HG02970 (cell line): ENCODE measurements at regions not wholly inside any gene's neighbourhood (a gene's known extent, or its start where the extent isn't known, plus 50 kb on each side); places are given as distances from the start of the nearest gene placed in this dataset.

Experiments used
- ATAC-seq: cut with Tn5 transposase; IDR thresholded peaks from one replicate; pipeline ENCODE4 v1.9.1; 2021; ENCODE audit warnings: mild to moderate bottlenecking, moderate library complexity, moderate number of reproducible peaks; ENCODE audit not compliant: unreplicated experiment, low FRiP score

DNA sequence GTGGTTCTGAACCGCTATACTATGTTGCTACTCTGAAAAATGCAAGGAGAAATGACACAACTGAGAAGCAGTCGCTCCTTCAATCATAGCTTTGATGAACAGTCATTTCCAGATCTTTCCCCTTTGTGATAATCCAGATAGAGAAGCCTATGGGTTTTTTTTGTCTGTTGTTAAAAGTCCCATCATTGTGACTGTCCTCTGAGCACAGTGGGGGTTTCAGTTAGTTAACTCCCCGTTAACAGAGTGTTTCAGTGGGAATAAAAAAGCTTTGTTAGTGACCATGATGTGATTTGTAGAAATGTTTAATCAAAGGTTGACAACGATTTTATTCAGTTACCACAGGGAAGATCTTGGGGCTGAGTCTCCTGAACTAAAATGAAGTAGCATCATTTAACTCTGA is 176.2 kb upstream of the MAOA start:
- ATAC-seq: no peak

DNA sequence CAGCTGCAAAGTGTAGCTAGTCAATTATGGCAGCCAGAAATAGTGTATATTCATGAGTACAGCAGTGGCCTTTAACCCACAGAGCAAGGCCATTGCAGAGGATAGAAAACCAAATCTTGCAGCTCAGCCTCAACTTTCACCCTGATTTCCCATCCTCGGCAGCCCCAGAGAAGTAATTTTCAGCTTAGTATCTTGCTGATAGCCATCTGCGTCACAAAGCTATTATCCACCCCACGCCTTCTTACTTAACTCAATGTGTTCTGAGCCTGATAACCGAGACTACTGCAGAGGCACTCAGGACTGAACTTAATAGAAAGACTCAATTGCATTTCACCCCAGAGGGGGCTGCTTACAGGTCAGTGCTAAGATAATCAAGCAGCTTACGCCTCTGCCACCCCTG is 174.5 kb upstream of the MAOA start:
- ATAC-seq: no peak

DNA sequence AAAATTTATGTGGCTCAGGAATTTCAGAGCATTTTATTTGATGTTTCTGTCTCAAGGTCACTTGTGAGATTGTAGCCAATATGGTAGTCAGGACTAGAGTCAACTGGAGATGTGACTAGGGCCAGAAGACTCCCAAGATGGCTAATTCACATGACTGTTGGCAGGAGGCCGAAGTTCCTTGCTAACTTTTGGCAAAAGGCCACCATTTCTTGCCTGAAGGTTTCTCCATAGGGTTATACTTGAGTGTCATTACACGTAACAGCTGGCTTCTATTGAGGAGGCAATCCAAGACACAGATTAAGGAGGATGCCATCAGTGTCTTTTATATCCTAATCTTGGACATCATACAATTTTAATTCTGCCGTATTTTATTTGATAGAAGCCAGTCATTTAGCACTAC is 162.3 kb upstream of the MAOA start:
- no peak for ATAC-seq

DNA sequence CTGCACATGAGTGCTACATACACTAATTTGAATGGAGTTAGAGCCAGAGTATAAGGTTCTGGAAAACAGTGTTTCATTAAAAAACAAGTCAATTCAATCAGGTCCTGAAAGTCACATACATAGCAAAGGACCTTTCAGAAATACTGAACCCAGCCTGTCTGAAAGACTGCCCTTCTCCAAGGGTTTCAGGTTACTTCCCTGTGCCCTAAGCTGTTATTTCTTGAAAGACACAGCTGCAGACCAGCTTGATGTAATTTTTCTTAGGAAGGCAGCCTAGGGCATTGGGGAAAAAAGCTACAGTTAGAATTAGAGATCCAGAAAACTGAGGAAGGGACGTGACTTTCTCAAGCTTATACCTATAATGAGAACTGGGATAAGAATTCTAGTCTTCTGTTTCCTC is 155.9 kb upstream of the MAOA start:
- no peak for ATAC-seq

DNA sequence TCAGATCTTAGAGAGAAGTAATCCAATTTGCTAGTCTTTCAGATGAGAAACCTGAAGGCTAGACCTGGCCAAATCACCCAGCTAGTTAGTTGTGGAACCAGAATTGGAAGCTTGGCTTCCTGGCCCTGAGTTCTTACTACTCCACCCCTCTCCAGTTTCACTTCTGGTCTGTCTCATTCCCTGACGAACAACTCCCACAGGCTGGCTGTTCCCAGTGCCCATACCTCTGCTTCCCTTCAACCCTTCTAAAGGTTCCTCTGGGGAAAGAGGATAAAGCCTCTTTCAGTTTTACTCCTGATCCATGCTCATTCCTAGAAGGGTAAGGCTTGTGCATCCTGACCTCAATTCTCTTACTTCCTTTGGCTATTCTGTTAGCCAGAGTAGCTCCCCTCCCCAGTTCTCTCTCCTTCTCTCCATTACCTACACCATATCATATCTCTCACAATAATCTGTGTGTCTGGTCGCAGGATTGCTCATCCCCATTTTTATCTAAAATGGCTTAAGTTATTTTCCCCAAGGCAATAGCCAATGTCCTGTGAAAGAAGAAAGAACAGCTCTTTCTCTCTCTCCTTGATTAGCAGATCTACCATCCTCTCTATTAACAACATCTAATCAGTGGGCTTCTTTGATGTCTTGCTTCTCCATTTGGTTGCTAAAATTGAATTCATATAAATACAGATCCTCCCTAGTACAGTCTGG is 155.0 kb upstream of the MAOA start:
- ATAC-seq: no peak

DNA sequence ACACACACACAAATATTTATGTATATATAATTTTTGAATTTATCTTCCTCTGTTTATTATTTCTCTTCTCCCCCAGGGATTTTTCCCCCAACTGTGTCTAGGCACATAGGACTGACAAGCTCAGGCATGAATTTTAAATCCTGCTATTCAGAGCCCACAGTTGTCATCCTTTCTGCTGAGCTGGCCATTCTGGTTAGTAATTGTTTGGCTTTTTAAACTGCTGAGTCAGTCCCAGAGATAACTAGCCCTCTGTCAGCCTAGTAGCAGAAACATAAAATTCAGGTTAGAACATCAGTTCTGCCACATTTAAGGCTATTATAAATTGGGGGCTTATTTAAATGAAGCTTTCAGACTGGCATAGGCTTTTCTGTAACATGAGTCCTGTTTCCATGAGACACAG is 151.7 kb upstream of the MAOA start:
- no peak for ATAC-seq

DNA sequence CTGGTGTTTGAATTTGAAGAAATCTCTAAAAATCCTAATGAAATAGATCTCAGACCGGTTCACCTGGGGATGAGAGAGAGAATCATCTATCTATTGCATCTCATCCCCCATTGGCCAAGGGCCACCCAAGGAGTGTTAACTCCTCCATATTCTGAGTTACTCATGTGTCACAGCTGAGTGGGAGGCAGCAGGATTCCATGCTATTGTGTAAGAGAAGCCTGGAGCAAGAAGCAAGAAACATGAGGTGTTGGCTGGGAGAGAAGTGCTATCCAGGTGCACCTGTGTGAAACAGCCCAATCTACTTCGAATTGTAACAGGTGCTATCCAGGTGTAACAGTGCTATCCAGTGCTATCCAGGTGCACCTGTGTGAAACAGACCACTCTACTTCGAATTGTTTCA is 150.3 kb upstream of the MAOA start:
- ATAC-seq: no peak

DNA sequence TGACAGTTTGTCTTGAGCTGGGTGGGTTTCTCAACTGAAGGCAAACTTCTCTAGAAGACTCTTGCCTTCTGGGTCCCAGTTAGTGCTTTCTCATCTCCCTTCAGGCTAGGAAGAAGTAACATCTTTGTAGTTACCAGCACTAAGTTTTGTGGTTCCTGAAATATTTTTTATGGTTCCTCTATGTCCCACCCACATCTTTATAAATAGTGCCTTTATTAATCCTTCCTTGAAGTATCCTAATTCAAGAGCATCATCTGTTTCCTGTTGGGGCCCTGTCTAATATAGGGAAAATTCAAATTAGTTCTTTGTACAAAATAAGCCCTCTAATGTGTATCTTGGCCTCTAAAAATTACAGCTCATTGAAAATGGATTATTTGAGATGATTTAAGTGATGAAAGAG is 147.4 kb upstream of the MAOA start:
- no peak for ATAC-seq

DNA sequence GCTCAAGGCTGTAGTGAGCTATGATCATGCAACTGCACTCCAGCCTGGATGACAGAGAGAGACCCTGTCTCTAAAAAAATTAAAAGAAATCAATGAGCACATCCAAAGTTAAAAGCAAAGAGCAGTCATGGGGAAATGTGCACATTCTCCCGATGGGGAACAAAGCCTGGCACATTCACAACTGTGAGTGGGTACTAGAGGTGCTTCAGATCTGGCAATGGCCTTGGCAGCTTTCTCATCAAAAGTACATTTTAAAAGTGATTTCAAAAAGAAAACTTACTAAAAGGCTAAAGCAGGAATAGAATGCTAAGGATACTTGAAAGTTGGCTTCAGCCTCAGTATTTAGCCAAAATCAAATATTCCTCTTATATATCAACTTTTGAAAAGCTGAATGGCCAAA is 145.9 kb upstream of the MAOA start:
- ATAC-seq: no peak

DNA sequence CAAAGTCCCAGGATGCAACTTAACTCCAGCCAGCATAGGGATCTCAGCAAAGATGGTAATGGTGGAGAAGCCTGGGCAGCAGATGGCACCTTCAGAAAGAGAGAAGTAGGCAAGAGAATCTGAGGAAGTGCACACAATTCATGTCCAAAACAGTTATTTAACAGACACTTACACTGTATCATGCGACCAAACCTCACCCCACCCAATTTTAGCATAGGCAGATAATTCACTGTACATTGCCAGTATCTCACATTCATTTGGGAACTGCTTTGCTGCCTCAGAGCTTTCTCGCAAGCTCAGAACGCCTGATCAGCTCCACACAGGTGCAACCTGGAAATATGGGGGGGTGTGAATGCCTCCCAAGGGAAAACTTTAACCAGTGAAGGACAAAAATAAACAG is 143.0 kb upstream of the MAOA start:
- no peak for ATAC-seq

DNA sequence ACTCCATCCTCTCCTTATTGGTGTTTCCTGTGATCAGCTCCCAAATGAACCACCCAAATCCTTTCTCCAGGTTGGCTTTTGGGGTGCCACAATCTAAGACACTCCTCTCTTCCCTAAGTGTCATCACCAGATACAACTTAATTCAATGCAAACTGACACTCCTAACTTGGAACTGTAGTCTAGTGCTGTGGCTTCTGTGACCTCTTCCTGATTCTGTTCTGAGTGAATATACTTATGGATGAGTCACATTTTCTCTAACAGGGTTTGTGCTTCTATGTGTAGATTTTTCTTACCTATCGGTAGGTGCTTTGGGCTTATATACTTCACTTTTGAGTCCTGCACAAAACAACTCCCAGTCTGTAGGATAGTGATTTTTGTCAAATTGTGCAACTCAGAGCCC is 141.3 kb upstream of the MAOA start:
- ATAC-seq: no peak

DNA sequence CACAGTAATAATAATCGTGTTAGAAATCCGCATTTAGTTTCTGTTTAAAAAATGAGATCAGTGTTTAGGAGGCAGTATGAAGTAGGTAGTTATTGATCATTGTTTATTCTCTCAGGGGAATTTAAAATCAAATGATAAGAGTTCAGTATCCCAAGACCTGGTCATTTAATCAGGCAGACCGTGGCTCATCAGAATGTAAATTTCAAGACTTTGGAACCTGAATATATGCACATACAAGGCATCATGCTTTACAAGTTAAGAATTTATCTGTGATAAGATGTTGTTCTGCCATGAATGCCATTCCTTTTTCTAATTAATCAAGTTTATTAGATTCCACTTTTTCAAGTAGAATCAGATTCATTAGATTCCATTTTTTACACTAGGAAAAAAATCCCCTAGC is 133.5 kb upstream of the MAOA start:
- ATAC-seq: no peak

DNA sequence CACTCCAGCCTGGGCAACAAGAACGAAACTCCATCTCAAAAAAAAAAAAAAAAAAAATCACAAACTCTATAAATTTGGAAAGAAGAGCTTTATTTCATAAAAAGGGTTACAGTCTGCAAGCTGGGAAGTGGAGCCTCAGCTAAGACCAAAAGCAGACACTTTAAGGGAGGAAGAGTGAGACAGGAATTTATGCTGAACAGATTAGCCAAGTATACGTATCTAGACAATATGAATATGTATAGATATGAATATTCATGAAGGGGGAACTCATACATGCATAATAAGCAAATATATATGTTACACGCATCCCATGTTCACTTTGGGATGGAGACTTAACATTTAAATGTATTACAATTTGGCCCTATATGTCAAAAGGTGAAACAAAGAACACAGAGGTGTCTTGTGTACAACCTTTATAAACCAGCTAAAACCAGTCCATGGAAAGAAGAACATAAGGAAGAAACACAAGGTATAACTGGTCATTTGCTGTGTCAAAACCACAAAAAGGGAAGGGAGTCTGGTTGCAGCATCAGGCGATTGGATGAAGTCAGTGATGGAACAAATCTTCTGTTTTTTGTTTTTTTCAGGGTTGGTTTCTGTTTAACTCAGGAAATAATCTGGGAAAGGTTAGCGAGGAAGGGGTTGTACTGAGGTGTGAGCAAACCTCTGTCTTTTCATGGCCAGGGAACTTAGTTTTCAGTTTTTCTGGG is 130.0 kb upstream of the MAOA start:
- ATAC-seq: no peak

DNA sequence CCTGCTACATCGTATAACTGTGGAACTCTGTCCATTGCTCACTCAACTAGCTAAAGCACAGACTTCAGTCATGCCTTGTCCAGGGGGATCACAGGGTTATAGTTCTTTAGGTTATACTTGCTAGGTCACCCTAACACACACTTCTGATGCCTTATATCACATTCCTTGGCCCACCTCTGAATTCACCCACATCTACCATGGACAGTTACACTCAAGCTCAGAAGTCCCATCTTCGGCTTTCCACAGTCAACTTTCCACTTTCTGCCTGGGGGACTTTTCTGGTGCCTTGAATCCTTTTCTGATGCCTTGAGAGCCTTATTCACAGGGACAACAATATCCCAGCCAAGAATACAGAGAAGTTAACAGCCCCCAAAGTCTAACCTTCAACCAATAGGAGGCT is 129.2 kb upstream of the MAOA start:
- ATAC-seq: no peak

DNA sequence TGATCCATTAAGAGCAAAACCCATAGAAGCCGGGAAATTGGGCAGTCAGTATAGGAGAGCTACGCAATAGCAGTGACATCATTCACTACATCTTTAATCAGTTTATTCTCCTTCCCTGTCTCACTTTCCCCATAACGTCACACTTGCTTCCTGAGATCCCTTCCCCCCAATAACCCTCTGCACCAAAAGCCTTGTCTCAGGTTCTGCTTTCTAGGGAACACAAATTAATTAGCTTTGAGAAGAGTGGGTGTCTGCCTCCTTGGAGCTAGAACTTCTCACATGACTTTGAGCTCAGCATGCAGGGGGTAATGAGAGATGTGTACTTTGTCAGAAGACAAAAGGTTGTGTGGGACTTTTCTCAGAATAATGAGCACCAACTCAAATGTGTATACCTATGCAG is 128.3 kb upstream of the MAOA start:
- ATAC-seq: no peak

DNA sequence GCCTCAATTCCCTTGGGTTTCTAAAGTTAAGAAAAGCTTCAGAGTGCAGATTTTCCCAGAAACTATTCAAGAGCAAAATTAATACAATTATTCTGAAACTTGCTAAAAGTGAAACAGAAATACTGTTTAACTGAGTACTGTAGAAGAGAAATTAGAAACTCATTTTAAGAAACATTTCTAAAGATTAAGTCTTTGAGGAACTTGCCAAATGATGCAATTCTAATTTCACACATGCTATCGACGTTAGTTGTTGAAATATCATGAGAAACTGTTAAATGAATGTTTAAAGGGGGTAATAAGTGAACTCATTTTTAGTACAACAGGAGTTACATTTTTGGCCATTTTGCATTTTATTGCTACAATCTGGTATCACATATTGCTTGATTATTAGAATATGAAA is 125.3 kb upstream of the MAOA start:
- no peak for ATAC-seq

DNA sequence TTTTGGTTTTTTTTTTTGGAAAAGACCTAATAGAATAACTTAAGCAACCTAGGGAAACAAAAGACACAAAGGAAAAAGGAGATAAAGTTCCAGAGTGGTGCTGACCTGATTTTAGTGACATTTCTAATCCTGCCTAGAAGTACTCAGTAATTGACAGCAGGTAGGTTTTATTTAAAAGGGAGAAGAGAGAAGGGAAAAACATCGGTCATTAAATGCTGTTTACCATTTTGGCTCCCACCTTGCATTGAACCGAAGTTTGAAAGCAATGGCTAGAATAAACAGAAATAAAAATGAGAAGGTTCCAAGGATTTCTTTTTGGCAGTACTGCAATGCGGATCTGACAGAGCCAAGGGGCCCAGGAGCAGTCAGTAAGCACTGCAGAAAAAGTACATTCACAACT is 115.8 kb upstream of the MAOA start:
- ATAC-seq: no peak

DNA sequence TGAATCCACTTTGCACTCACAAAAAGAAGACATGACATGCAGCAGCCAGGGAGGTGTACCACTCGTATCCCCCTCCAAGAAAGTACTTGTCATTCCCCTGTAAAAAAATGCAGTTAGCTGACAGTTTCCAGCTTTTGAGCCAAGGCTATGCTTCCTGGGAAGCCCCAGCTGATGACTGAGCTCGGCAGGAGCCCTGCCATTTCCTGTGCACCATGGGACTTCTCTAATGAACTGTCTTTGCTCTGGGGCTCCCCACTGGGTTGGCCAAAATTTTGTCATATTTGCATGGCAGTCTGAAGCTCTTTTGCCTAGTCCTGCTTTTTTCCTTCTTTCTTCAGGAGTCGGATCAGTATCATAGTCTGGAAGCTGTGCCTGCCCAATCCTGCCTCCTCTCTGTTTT is 104.5 kb upstream of the MAOA start:
- ATAC-seq: no peak

DNA sequence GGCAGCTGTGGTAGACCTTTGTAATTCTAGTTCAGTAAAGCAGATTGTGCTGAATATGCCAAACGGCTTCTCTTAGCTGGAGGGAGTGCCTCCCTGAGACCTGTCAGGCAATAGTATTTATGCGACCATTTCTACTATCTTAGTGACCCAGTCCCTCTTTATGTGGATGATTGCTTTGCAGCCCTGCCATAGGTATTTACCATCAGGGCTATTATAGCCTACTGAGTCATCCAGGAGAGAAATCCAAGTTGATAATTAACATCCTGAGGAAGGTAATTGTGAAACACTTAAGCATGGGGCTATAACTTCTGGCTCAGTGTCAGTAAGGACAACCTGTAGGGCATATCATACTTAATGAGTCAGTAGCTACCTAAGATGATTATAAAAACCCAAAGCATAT is 103.9 kb upstream of the MAOA start:
- ATAC-seq: no peak

DNA sequence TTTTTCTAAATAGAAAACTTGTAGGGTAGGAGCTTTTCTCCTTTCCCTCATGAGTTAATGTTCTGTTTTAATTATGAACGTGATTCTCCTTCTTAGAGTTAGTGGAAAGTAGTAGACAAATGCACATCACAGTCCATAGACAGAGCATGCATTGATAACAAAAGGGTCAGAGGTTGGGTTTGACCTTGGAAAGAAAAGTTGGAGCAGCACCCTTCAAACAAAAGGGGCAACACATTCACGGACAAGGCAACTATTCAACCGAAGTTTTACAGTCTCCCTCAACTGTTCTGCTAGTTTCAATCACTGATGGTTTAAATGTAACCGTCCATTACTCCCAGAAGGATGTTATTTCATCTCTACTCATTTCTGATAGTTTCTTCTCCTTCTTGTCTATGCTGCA is 103.4 kb upstream of the MAOA start:
- ATAC-seq: no peak

DNA sequence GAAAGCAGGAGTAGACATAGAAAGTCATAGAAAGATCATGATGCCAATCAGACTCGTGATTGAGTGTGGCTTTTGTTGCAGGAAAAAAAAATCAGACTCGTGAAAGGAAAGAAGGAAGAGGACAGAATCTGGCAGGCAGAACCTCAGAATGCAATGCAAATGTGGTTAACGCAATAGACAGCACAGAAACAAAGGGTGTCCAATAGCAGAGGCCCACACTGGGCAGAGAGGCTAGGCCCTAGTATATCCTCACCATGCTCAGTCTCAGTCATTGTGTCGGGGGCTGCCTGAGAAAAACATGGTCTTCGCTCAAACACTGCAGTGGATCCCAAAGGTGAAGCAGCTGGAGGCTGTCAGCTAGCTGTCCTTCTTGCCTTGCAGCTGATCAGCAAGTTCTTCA is 102.8 kb upstream of the MAOA start:
- no peak for ATAC-seq

DNA sequence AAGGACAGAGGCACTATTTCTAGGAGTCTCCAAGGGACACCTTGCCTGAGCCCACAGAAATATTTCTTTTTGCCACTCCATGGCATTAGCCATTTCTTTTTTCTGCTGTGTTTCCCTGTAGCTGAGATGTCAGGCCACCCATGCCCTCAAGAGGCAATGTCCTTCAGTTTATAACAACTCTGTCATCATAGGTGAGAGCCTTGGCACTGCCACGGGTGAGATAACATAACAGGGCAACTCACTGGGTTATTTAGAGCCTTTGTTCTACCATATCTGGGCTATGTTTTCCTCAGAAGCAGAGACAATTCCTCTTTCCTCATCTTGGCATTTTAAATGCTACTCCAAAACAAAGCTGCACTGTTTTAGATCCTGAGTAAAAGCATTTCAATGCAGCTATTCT is 99.9 kb upstream of the MAOA start:
- no peak for ATAC-seq

DNA sequence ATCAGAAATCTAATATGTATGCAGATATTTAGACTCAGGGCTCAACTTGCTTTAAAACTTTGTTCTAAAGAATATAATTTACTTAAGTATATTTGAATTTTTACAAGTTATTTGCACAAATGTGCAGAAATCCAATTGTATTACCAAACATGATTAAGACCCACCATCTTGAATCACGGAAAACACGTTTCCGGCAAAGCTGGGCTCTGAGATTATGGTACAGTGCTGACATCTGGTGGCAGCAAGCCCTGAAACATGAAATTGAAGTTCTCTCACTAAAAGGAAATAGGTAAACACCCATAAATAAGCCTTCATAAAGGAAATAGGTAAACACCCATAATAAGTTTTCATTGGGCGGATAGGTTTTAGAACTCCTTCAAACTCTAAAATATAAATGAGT is 98.3 kb upstream of the MAOA start:
- ATAC-seq: no peak
